ENCODE measurements at regions not wholly inside any gene's neighbourhood (a gene's known extent, or its start where the extent isn't known, plus 50 kb on each side); places are given as distances from the start of the nearest gene placed in this dataset.

GRCh38 chr2:78535395-78535794, 490.1 kb upstream of the REG3G start (continued):
- TF ChIP-seq SMAD4 (CRISPR knock-in tag; IDR thresholded peaks at IDR 0.05) (no peak), RELA (CRISPR knock-in tag; IDR thresholded peaks at IDR 0.05; ENCODE audit: borderline replicate concordance) (no peak), GRHL2 (CRISPR knock-in tag; IDR thresholded peaks at IDR 0.05; ENCODE audit: insufficient replicate concordance, severe bottlenecking) (no peak)

- no peak for DNase-seq (ENCODE audit: low spot score)
- ATAC-seq = no peak
- no peak overlapping the region for H3K4me3 Mint-ChIP-seq
- TF ChIP-seq TP53 (CRISPR knock-in tag; IDR thresholded peaks at IDR 0.05) = no peak
- no peak for TF ChIP-seq SMAD3 (CRISPR knock-in tag; IDR thresholded peaks at IDR 0.05; ENCODE audit: borderline replicate concordance)
- no peak for TF ChIP-seq FOXK1 (CRISPR knock-in tag; IDR thresholded peaks at IDR 0.05)
- TF ChIP-seq PREB (CRISPR knock-in tag; IDR thresholded peaks at IDR 0.05; ENCODE audit: borderline replicate concordance) = no peak
- TF ChIP-seq FOXP4 (CRISPR knock-in tag; IDR thresholded peaks at IDR 0.05) = no peak
- TF ChIP-seq PRDM15 (CRISPR knock-in tag; IDR thresholded peaks at IDR 0.05) = no peak
- no peak for TF ChIP-seq AFF4 (CRISPR knock-in tag; IDR thresholded peaks at IDR 0.05; ENCODE audit: borderline replicate concordance)
- TF ChIP-seq E2F1 (CRISPR knock-in tag; IDR thresholded peaks at IDR 0.05) = no peak
- no peak for TF ChIP-seq GABPB1 (CRISPR knock-in tag; IDR thresholded peaks at IDR 0.05)
- TF ChIP-seq CDX4 (CRISPR knock-in tag; IDR thresholded peaks at IDR 0.05; ENCODE audit: borderline replicate concordance) = no peak
- TF ChIP-seq CBFB (CRISPR knock-in tag; IDR thresholded peaks at IDR 0.05; ENCODE audit: low read depth) = no peak
- no peak for TF ChIP-seq TEAD1 (CRISPR knock-in tag; IDR thresholded peaks at IDR 0.05)
- no peak for TF ChIP-seq RORB (CRISPR knock-in tag; IDR thresholded peaks at IDR 0.05)
- TF ChIP-seq SMAD4 (CRISPR knock-in tag; IDR thresholded peaks at IDR 0.05) = no peak
- no peak for TF ChIP-seq ZNF425 (CRISPR knock-in tag; conservative IDR thresholded peaks at IDR 0.05)
- no peak for TF ChIP-seq ZBTB21 (CRISPR knock-in tag; IDR thresholded peaks at IDR 0.05; ENCODE audit: borderline replicate concordance)
- POLR2A ChIA-PET = interaction anchor here (0.7 kb wide), 1 partner anchor 10 kb away, joined by 5 read pairs; no protein-coding TSS in a partner anchor
- H3K4me1 Mint-ChIP-seq = peaks cover 2% of the 10 kb centered on the region
- peaks cover 17% of the 10 kb centered on the region for H3K9me3 Mint-ChIP-seq
- CTCF ChIA-PET = no interaction called here
- peaks cover 9% of the 10 kb centered on the region for H3K27me3 Mint-ChIP-seq (ENCODE audit: low read depth)
- peaks cover 9% of the 10 kb centered on the region for H3K36me3 Mint-ChIP-seq
- no peak overlapping the region for H3K27ac Mint-ChIP-seq
These were observed 487.2 kb upstream of the REG3G start for GRCh38 chr2:78538322-78538721.
